ENCODE measurements at regions not wholly inside any gene's neighbourhood (a gene's known extent, or its start where the extent isn't known, plus 50 kb on each side); places are given as distances from the start of the nearest gene placed in this dataset.

- H3K4me2 ChIP-seq (ENCODE audit: low read length), result no peak overlapping the region
- H3K9ac ChIP-seq (ENCODE audit: low read length), result no peak overlapping the region
- H3K4me3 ChIP-seq (ENCODE audit: low read length), result no peak overlapping the region
- no peak overlapping the region for H3K27ac ChIP-seq (ENCODE audit: low read length)
- no peaks in the 10 kb centered on the region for H3F3A ChIP-seq (ENCODE audit: insufficient read depth, low read length, poor library complexity, severe bottlenecking)
- no peaks in the 10 kb centered on the region for H3K36me3 ChIP-seq (ENCODE audit: insufficient read depth, low read length)
- H3K9me2 ChIP-seq (ENCODE audit: insufficient read depth, low read length), result no peaks in the 10 kb centered on the region
- no peaks in the 10 kb centered on the region for H3K27me3 ChIP-seq (ENCODE audit: insufficient read depth, low read depth, low read length)
- no peak for TF ChIP-seq POLR2AphosphoS5 (IDR thresholded peaks at IDR 0.05)
- no peak for TF ChIP-seq MXI1 (conservative IDR thresholded peaks at IDR 0.05; ENCODE audit: poor library complexity, severe bottlenecking)
- TF ChIP-seq EP300 (conservative IDR thresholded peaks at IDR 0.05; ENCODE audit: poor library complexity, severe bottlenecking), result no peak
- TF ChIP-seq TAF1 (IDR thresholded peaks at IDR 0.05; ENCODE audit: low read depth), result no peak
- TF ChIP-seq EZH2 (IDR thresholded peaks at IDR 0.05; ENCODE audit: borderline replicate concordance, insufficient read depth, low read length, poor library complexity, severe bottlenecking), result no peak
- no peak for TF ChIP-seq RAD21 (conservative IDR thresholded peaks at IDR 0.05)
- no peak for TF ChIP-seq CTCF (IDR thresholded peaks at IDR 0.05; ENCODE audit: poor library complexity, severe bottlenecking)
- no peak for TF ChIP-seq SMC3 (conservative IDR thresholded peaks at IDR 0.05; ENCODE audit: poor library complexity)
- no peak for TF ChIP-seq REST (IDR thresholded peaks at IDR 0.05; ENCODE audit: borderline replicate concordance)
- no peaks in the 10 kb centered on the region for H3K79me2 ChIP-seq (replicated peaks; ENCODE audit: insufficient read depth, low read length)
- no peaks in the 10 kb centered on the region for H3K9me3 ChIP-seq (ENCODE audit: low read length)
- no peaks in the 10 kb centered on the region for H4K20me1 ChIP-seq (ENCODE audit: insufficient read depth)
- H2AFZ ChIP-seq (ENCODE audit: low read depth, low read length), result no peak overlapping the region
Measured at GRCh38 chr14:51504669-51505068, 147.0 kb upstream of the FRMD6 start.

GRCh38 chr14:51507511-51507905 lies 144.2 kb upstream of the FRMD6 start:
- Histone ChIP-seq H3K36me3 (ENCODE audit: insufficient read depth, low read length) (no peaks in the 10 kb centered on the region), H3K4me3 (ENCODE audit: low read length) (no peak overlapping the region), H3K9me3 (ENCODE audit: low read length) (no peaks in the 10 kb centered on the region), H3F3A (ENCODE audit: insufficient read depth, low read length, poor library complexity, severe bottlenecking) (no peaks in the 10 kb centered on the region), H3K27me3 (ENCODE audit: insufficient read depth, low read depth, low read length) (no peaks in the 10 kb centered on the region), H3K9me2 (ENCODE audit: insufficient read depth, low read length) (no peaks in the 10 kb centered on the region), H3K79me2 (replicated peaks; ENCODE audit: insufficient read depth, low read length) (no peaks in the 10 kb centered on the region), H4K20me1 (ENCODE audit: insufficient read depth) (no peaks in the 10 kb centered on the region), H3K4me2 (ENCODE audit: low read length) (no peak overlapping the region), H3K27ac (ENCODE audit: low read length) (no peak overlapping the region), H3K9ac (ENCODE audit: low read length) (no peak overlapping the region), H2AFZ (ENCODE audit: low read depth, low read length) (no peak overlapping the region)
- TF ChIP-seq CTCF (IDR thresholded peaks at IDR 0.05; ENCODE audit: poor library complexity, severe bottlenecking), result no peak
- TF ChIP-seq POLR2AphosphoS5 (IDR thresholded peaks at IDR 0.05), result peak; percentile 70
